HUES6 (cell line): ENCODE measurements at regions not wholly inside any gene's neighbourhood (a gene's known extent, or its start where the extent isn't known, plus 50 kb on each side); places are given as distances from the start of the nearest gene placed in this dataset.

Source experiments
- H3K27ac ChIP-seq: 2 replicates; pipeline ENCODE4 v1.7.0; 2013; ENCODE audit warnings: low read depth, mild to moderate bottlenecking, low read length, inconsistent platforms
- H3K27me3 ChIP-seq: 2 replicates; pipeline ENCODE4 v1.6.1; 2013; ENCODE audit warnings: low read length; ENCODE audit not compliant: control insufficient read depth, insufficient read depth
- H3K36me3 ChIP-seq: 2 replicates; pipeline ENCODE4 v1.6.1; 2013; ENCODE audit warnings: low read length; ENCODE audit not compliant: control insufficient read depth, insufficient read depth
- H3K4me1 ChIP-seq: 2 replicates; pipeline ENCODE4 v1.6.1; 2013; ENCODE audit warnings: low read length; ENCODE audit not compliant: control insufficient read depth, insufficient read depth
- H3K4me3 ChIP-seq: 2 replicates; pipeline ENCODE4 v1.5.1; 2013; ENCODE audit warnings: low read depth, low read length
- H3K9ac ChIP-seq: one replicate; pipeline ENCODE4 v1.6.1; 2013; ENCODE audit warnings: mild to moderate bottlenecking, low read length
- H3K9me3 ChIP-seq: 2 replicates; pipeline ENCODE4 v1.6.1; 2013; ENCODE audit warnings: low read depth, low read length; ENCODE audit not compliant: control insufficient read depth, insufficient read depth

GRCh38 chr9:111149018-111149759 lies 110.9 kb upstream of the LPAR1 start:
- H3K4me3 ChIP-seq: no peak overlapping the region
- H3K9ac ChIP-seq: no peak overlapping the region
- H3K27me3 ChIP-seq: no peaks in the 10 kb centered on the region
- no peaks in the 10 kb centered on the region; the same call in 1 of the 2 replicates for H3K4me1 ChIP-seq
- H3K9me3 ChIP-seq: no peaks in the 10 kb centered on the region
- no peak overlapping the region for H3K27ac ChIP-seq
- no peaks in the 10 kb centered on the region for H3K36me3 ChIP-seq

- Histone ChIP-seq H3K27me3 (no peaks in the 10 kb centered on the region), H3K4me1 (no peaks in the 10 kb centered on the region), H3K36me3 (no peaks in the 10 kb centered on the region), H3K9ac (no peak overlapping the region), H3K9me3 (no peaks in the 10 kb centered on the region), H3K27ac (no peak overlapping the region), H3K4me3 (no peak overlapping the region)
Observed at GRCh38 chr9:111148052-111149017, 110.1 kb upstream of the LPAR1 start.

GRCh38 chr9:111147041-111147440 lies 108.8 kb upstream of the LPAR1 start:
- no peak overlapping the region for H3K9ac ChIP-seq
- no peaks in the 10 kb centered on the region for H3K4me1 ChIP-seq
- H3K4me3 ChIP-seq: no peak overlapping the region
- no peak overlapping the region for H3K27ac ChIP-seq
- no peaks in the 10 kb centered on the region for H3K36me3 ChIP-seq
- H3K27me3 ChIP-seq: no peaks in the 10 kb centered on the region
- no peaks in the 10 kb centered on the region for H3K9me3 ChIP-seq

GRCh38 chr9:111144741-111145140 lies 106.5 kb upstream of the LPAR1 start:
- Histone ChIP-seq H3K9ac (no peak overlapping the region), H3K4me1 (no peaks in the 10 kb centered on the region), H3K27ac (no peak overlapping the region), H3K4me3 (no peak overlapping the region), H3K9me3 (no peaks in the 10 kb centered on the region), H3K36me3 (no peaks in the 10 kb centered on the region), H3K27me3 (no peaks in the 10 kb centered on the region)

GRCh38 chr9:111136180-111136579 lies 97.9 kb upstream of the LPAR1 start:
- no peaks in the 10 kb centered on the region for H3K36me3 ChIP-seq
- H3K27ac ChIP-seq: no peak overlapping the region
- H3K27me3 ChIP-seq: no peaks in the 10 kb centered on the region
- no peak overlapping the region for H3K4me3 ChIP-seq
- no peaks in the 10 kb centered on the region for H3K4me1 ChIP-seq
- no peak overlapping the region for H3K9ac ChIP-seq
- H3K9me3 ChIP-seq: 0 out of 2 replicates have a peak, but pooled peaks cover 2% of the 10 kb centered on the region

GRCh38 chr9:111131211-111131610 lies 92.9 kb upstream of the LPAR1 start:
- no peak overlapping the region for H3K4me3 ChIP-seq
- H3K4me1 ChIP-seq: no peaks in the 10 kb centered on the region
- H3K27me3 ChIP-seq: no peaks in the 10 kb centered on the region
- 0 out of 2 replicates have a peak, but pooled peaks cover 2% of the 10 kb centered on the region for H3K9me3 ChIP-seq
- no peak overlapping the region for H3K9ac ChIP-seq
- H3K36me3 ChIP-seq: no peaks in the 10 kb centered on the region
- no peak overlapping the region for H3K27ac ChIP-seq

GRCh38 chr9:111120526-111120925 lies 82.3 kb upstream of the LPAR1 start:
- Histone ChIP-seq H3K4me1 (no peaks in the 10 kb centered on the region), H3K27me3 (no peaks in the 10 kb centered on the region), H3K27ac (no peak overlapping the region), H3K9me3 (peaks cover 20% of the 10 kb centered on the region), H3K4me3 (no peak overlapping the region), H3K9ac (no peak overlapping the region), H3K36me3 (no peaks in the 10 kb centered on the region)

GRCh38 chr9:111118256-111118948 lies 80.1 kb upstream of the LPAR1 start:
- H3K27me3 ChIP-seq: no peaks in the 10 kb centered on the region
- H3K9ac ChIP-seq: no peak overlapping the region
- H3K9me3 ChIP-seq: peaks cover 20% of the 10 kb centered on the region
- no peak overlapping the region for H3K4me3 ChIP-seq
- H3K36me3 ChIP-seq: no peaks in the 10 kb centered on the region
- peaks cover 4% of the 10 kb centered on the region; the same call in 1 of the 2 replicates for H3K4me1 ChIP-seq
- H3K27ac ChIP-seq: no peak overlapping the region

GRCh38 chr9:111114486-111114885 lies 76.2 kb upstream of the LPAR1 start:
- peaks cover 4% of the 10 kb centered on the region; the same call in 1 of the 2 replicates for H3K4me1 ChIP-seq
- H3K36me3 ChIP-seq: no peaks in the 10 kb centered on the region
- H3K4me3 ChIP-seq: no peak overlapping the region
- no peak overlapping the region for H3K9ac ChIP-seq
- peaks cover 2% of the 10 kb centered on the region; the same call in 1 of the 2 replicates for H3K9me3 ChIP-seq
- no peaks in the 10 kb centered on the region for H3K27me3 ChIP-seq
- H3K27ac ChIP-seq: no peak overlapping the region

- Histone ChIP-seq H3K27me3 (no peaks in the 10 kb centered on the region), H3K9me3 (no peaks in the 10 kb centered on the region), H3K4me1 (peaks cover 4% of the 10 kb centered on the region; the same call in 1 of the 2 replicates), H3K27ac (no peak overlapping the region), H3K9ac (no peak overlapping the region), H3K4me3 (no peak overlapping the region; the same call in 1 of the 2 replicates), H3K36me3 (no peaks in the 10 kb centered on the region)
Observed at GRCh38 chr9:111113712-111114111, 75.4 kb upstream of the LPAR1 start.
